ENCODE measurements at regions not wholly inside any gene's neighbourhood (a gene's known extent, or its start where the extent isn't known, plus 50 kb on each side); places are given as distances from the start of the nearest gene placed in this dataset.
"Not testable (repeated sequence)": the region's sequence is repeated elsewhere in the genome, so short reads cannot be mapped to it uniquely, and the experiment has no call there.

GRCh38 chr2:129478902-129479517 is 500.5 kb upstream of the RAB6C start:
- no peak for DNase-seq

GRCh38 chr2:129479892-129480291 is 499.6 kb upstream of the RAB6C start:
- no peak for DNase-seq

- DNase-seq, result no peak
These were observed 498.7 kb upstream of the RAB6C start for GRCh38 chr2:129480790-129481189.

GRCh38 chr2:129481306-129482219 is 497.9 kb upstream of the RAB6C start:
- no peak for DNase-seq

GRCh38 chr2:129482626-129483025 is 496.8 kb upstream of the RAB6C start:
- no peak for DNase-seq

GRCh38 chr2:129483366-129483765 is 496.1 kb upstream of the RAB6C start:
- DNase-seq, result no peak

GRCh38 chr2:129484999-129485897 is 494.2 kb upstream of the RAB6C start:
- no peak for DNase-seq

- DNase-seq, result no peak
These were observed 491.1 kb upstream of the RAB6C start for GRCh38 chr2:129488376-129488775.

- DNase-seq, result no peak
These were observed 488.8 kb upstream of the RAB6C start for GRCh38 chr2:129490641-129491040.

GRCh38 chr2:129491308-129491707 is 488.2 kb upstream of the RAB6C start:
- DNase-seq, result no peak

GRCh38 chr2:129492548-129492947 is 486.9 kb upstream of the RAB6C start:
- DNase-seq, result no peak

- DNase-seq, result no peak
These were observed 479.7 kb upstream of the RAB6C start for GRCh38 chr2:129499747-129500146.

GRCh38 chr2:129502781-129503180 is 476.7 kb upstream of the RAB6C start:
- DNase-seq, result no peak

GRCh38 chr2:129504646-129505045 is 474.8 kb upstream of the RAB6C start:
- DNase-seq, result no peak

GRCh38 chr2:129518937-129519336 is 460.5 kb upstream of the RAB6C start:
- no peak for DNase-seq

- not testable (repeated sequence) for DNase-seq
These were observed 447.3 kb upstream of the RAB6C start for GRCh38 chr2:129532158-129532557.

- no peak for DNase-seq
These were observed 430.6 kb upstream of the RAB6C start for GRCh38 chr2:129548880-129549279.

GRCh38 chr2:129550536-129550935 is 428.9 kb upstream of the RAB6C start:
- no peak for DNase-seq

GRCh38 chr2:129554373-129554772 is 425.1 kb upstream of the RAB6C start:
- no peak for DNase-seq

GRCh38 chr2:129559101-129559500 is 420.4 kb upstream of the RAB6C start:
- DNase-seq, result no peak

- no peak for DNase-seq
These were observed 413.8 kb upstream of the RAB6C start for GRCh38 chr2:129565551-129566109.

- not testable (repeated sequence) for DNase-seq
These were observed 408.7 kb upstream of the RAB6C start for GRCh38 chr2:129570812-129571211.

- no peak for DNase-seq
These were observed 404.0 kb upstream of the RAB6C start for GRCh38 chr2:129575431-129575830.

Measured in stimulated activated CD4-positive, alpha-beta T cell treated with anti-CD3 and anti-CD28 coated beads, Interleukin-15, amount 100 ng/mL, for 24 hours (primary cell).